Bronchial epithelial cell (primary cell): ENCODE measurements at regions not wholly inside any gene's neighbourhood (a gene's known extent, or its start where the extent isn't known, plus 50 kb on each side); places are given as distances from the start of the nearest gene placed in this dataset.
A peak's percentile ranks its signal among the peaks of the same experiment; 100 is the strongest.

Experiments
- DNase-seq: peaks from one replicate; pipeline ENCODE4 v3.0.0-alpha.2; 2010; ENCODE audit warnings: low read depth
- FAIRE-seq: peaks from 2 replicates; lab custom pipeline; 2011; peaks lifted over from hg19 to GRCh38; lab: Jason Lieb, UNC
- H3K27me3 ChIP-seq: 2 replicates; pipeline ENCODE4 v1.5.1; 2011; ENCODE audit warnings: low read length; ENCODE audit not compliant: control insufficient read depth, insufficient read depth
- H3K36me3 ChIP-seq: 2 replicates; pipeline ENCODE4 v1.5.1; 2011; ENCODE audit warnings: low read length; ENCODE audit not compliant: control insufficient read depth, insufficient read depth
- H3K4me3 ChIP-seq: 2 replicates; pipeline ENCODE4 v1.5.1; 2011; ENCODE audit warnings: mild to moderate bottlenecking, low read depth, low read length, control low read depth
- CTCF ChIP-seq: IDR thresholded peaks from 2 replicates; pipeline ENCODE4 v1.5.1; 2011; ENCODE audit warnings: mild to moderate bottlenecking, moderate library complexity, low read length, control low read depth, inconsistent platforms; ENCODE audit not compliant: insufficient read depth, severe bottlenecking

GRCh38 chr13:85725433-85725832, 73.8 kb downstream of the SLITRK6 start:
- FAIRE-seq (no peak), DNase-seq (peak; percentile 54)
- TF ChIP-seq CTCF, result no peak
- no peak overlapping the region for H3K4me3 ChIP-seq
- H3K27me3 ChIP-seq, result no peaks in the 10 kb centered on the region
- H3K36me3 ChIP-seq, result no peaks in the 10 kb centered on the region

- no peak overlapping the region for H3K4me3 ChIP-seq
- no peak for TF ChIP-seq CTCF
- DNase-seq (peak; percentile 79), FAIRE-seq (no peak)
- no peaks in the 10 kb centered on the region for H3K36me3 ChIP-seq
- H3K27me3 ChIP-seq, result no peaks in the 10 kb centered on the region
Observed at GRCh38 chr13:85724546-85725432, 74.4 kb downstream of the SLITRK6 start.

GRCh38 chr13:85719749-85720148, 79.5 kb downstream of the SLITRK6 start:
- FAIRE-seq (no peak), DNase-seq (no peak)
- no peak for TF ChIP-seq CTCF
- Histone ChIP-seq H3K36me3 (no peaks in the 10 kb centered on the region), H3K4me3 (no peak overlapping the region), H3K27me3 (no peaks in the 10 kb centered on the region)

GRCh38 chr13:85717921-85718320, 81.3 kb downstream of the SLITRK6 start:
- Histone ChIP-seq H3K27me3 (no peaks in the 10 kb centered on the region), H3K36me3 (no peaks in the 10 kb centered on the region), H3K4me3 (no peak overlapping the region)
- FAIRE-seq (no peak), DNase-seq (no peak)
- no peak for TF ChIP-seq CTCF

- DNase-seq (no peak), FAIRE-seq (no peak)
- H3K36me3 ChIP-seq, result no peaks in the 10 kb centered on the region
- H3K27me3 ChIP-seq, result no peaks in the 10 kb centered on the region
- H3K4me3 ChIP-seq, result no peak overlapping the region
- no peak for TF ChIP-seq CTCF
Observed at GRCh38 chr13:85710545-85710944, 88.7 kb downstream of the SLITRK6 start.
